ACC112 (cell line): ENCODE measurements at regions not wholly inside any gene's neighbourhood (a gene's known extent, or its start where the extent isn't known, plus 50 kb on each side); places are given as distances from the start of the nearest gene placed in this dataset.

Source experiments
- H2AFZ ChIP-seq: fragments of 200-600 bp; sonication (generic); one replicate; pipeline ENCODE4 v1.6.0; 2017; ENCODE audit warnings: antibody characterized with exemption, low read length; ENCODE audit not compliant: unreplicated experiment
- H3K27ac ChIP-seq: fragments of 200-600 bp; sonication (generic); 2 replicates; pipeline ENCODE4 v1.5.1; 2014; ENCODE audit warnings: low read depth, mild to moderate bottlenecking, antibody characterized with exemption, low read length, moderate library complexity
- H3K27me3 ChIP-seq: fragments of 200-600 bp; sonication (generic); 2 replicates; pipeline ENCODE4 v1.6.1; 2014; ENCODE audit warnings: mild to moderate bottlenecking, antibody characterized with exemption, low read length, moderate library complexity, mixed read lengths; ENCODE audit not compliant: insufficient read depth
- H3K36me3 ChIP-seq: fragments of 200-600 bp; sonication (generic); 2 replicates; pipeline ENCODE4 v1.6.1; 2016; ENCODE audit warnings: mild to moderate bottlenecking, antibody characterized with exemption, low read length, moderate library complexity, mixed read lengths; ENCODE audit not compliant: insufficient read depth
- H3K4me1 ChIP-seq: fragments of 200-600 bp; sonication (generic); one replicate; pipeline ENCODE4 v1.6.1; 2016; ENCODE audit warnings: low read length, mixed read lengths; ENCODE audit not compliant: insufficient read depth, unreplicated experiment, control insufficient read depth
- H3K4me3 ChIP-seq: fragments of 200-600 bp; sonication (generic); 2 replicates; pipeline ENCODE4 v1.5.1; 2014; ENCODE audit warnings: mild to moderate bottlenecking, low read depth, low read length
- H3K79me2 ChIP-seq: fragments of 200-600 bp; sonication (generic); one replicate; pipeline ENCODE4 v1.6.0; 2016; ENCODE audit warnings: low read length; ENCODE audit not compliant: control insufficient read depth, unreplicated experiment, insufficient read depth

- Histone ChIP-seq H3K27ac (no peak overlapping the region), H3K36me3 (no peaks in the 10 kb centered on the region), H3K4me3 (no peak overlapping the region), H2AFZ (no peak overlapping the region), H3K27me3 (no peaks in the 10 kb centered on the region), H3K79me2 (no peaks in the 10 kb centered on the region), H3K4me1 (no peaks in the 10 kb centered on the region)
Observed at GRCh38 chr5:129306725-129307124, 153.4 kb upstream of the ADAMTS19 start.

- Histone ChIP-seq H2AFZ (no peak overlapping the region), H3K79me2 (no peaks in the 10 kb centered on the region)
Observed at GRCh38 chr5:129322968-129323367, 137.1 kb upstream of the ADAMTS19 start.

GRCh38 chr5:129341306-129341705 lies 118.8 kb upstream of the ADAMTS19 start:
- Histone ChIP-seq H2AFZ (no peak overlapping the region), H3K27ac (no peak overlapping the region), H3K4me3 (no peak overlapping the region), H3K36me3 (no peaks in the 10 kb centered on the region), H3K79me2 (no peaks in the 10 kb centered on the region), H3K4me1 (no peaks in the 10 kb centered on the region), H3K27me3 (no peaks in the 10 kb centered on the region)

More at GRCh38 chr5:129322968-129323367, 137.1 kb upstream of the ADAMTS19 start:
- no peaks in the 10 kb centered on the region for H3K27me3 ChIP-seq
- no peaks in the 10 kb centered on the region for H3K36me3 ChIP-seq
- H3K4me3 ChIP-seq: no peak overlapping the region
- no peaks in the 10 kb centered on the region for H3K4me1 ChIP-seq
- no peak overlapping the region for H3K27ac ChIP-seq

GRCh38 chr5:129342796-129343195 lies 117.3 kb upstream of the ADAMTS19 start:
- Histone ChIP-seq H3K4me3 (no peak overlapping the region), H2AFZ (no peak overlapping the region), H3K4me1 (no peaks in the 10 kb centered on the region), H3K27me3 (no peaks in the 10 kb centered on the region), H3K36me3 (no peaks in the 10 kb centered on the region), H3K79me2 (no peaks in the 10 kb centered on the region), H3K27ac (no peak overlapping the region)

- no peaks in the 10 kb centered on the region for H3K4me1 ChIP-seq
- H2AFZ ChIP-seq: no peak overlapping the region
- H3K4me3 ChIP-seq: no peak overlapping the region
- no peaks in the 10 kb centered on the region for H3K27me3 ChIP-seq
- no peak overlapping the region for H3K27ac ChIP-seq
- no peaks in the 10 kb centered on the region for H3K36me3 ChIP-seq
- no peaks in the 10 kb centered on the region for H3K79me2 ChIP-seq
Observed at GRCh38 chr5:129345213-129345924, 114.7 kb upstream of the ADAMTS19 start.

- no peak overlapping the region for H3K27ac ChIP-seq
- H3K4me3 ChIP-seq: no peak overlapping the region
- no peaks in the 10 kb centered on the region; the same call in 1 of the 2 replicates for H3K27me3 ChIP-seq
- H3K4me1 ChIP-seq: no peaks in the 10 kb centered on the region
- H3K36me3 ChIP-seq: no peaks in the 10 kb centered on the region
- H3K79me2 ChIP-seq: no peaks in the 10 kb centered on the region
- no peak overlapping the region for H2AFZ ChIP-seq
Observed at GRCh38 chr5:129356846-129357245, 103.3 kb upstream of the ADAMTS19 start.

- H3K27ac ChIP-seq: no peak overlapping the region
- H3K4me1 ChIP-seq: no peaks in the 10 kb centered on the region
- no peak overlapping the region for H2AFZ ChIP-seq
- H3K79me2 ChIP-seq: no peaks in the 10 kb centered on the region
- no peaks in the 10 kb centered on the region; the same call in 1 of the 2 replicates for H3K27me3 ChIP-seq
- H3K36me3 ChIP-seq: no peaks in the 10 kb centered on the region
- H3K4me3 ChIP-seq: no peak overlapping the region
Observed at GRCh38 chr5:129358069-129358468, 102.0 kb upstream of the ADAMTS19 start.

- Histone ChIP-seq H3K4me3 (no peak overlapping the region), H3K4me1 (no peaks in the 10 kb centered on the region), H3K36me3 (no peaks in the 10 kb centered on the region), H3K27me3 (no peaks in the 10 kb centered on the region; the same call in 1 of the 2 replicates), H2AFZ (no peak overlapping the region), H3K79me2 (no peaks in the 10 kb centered on the region), H3K27ac (no peak overlapping the region)
Observed at GRCh38 chr5:129359450-129359849, 100.6 kb upstream of the ADAMTS19 start.

- no peaks in the 10 kb centered on the region for H3K36me3 ChIP-seq
- no peak overlapping the region for H3K4me3 ChIP-seq
- no peak overlapping the region for H3K27ac ChIP-seq
- H3K79me2 ChIP-seq: no peaks in the 10 kb centered on the region
- H2AFZ ChIP-seq: no peak overlapping the region
- no peaks in the 10 kb centered on the region; the same call in 1 of the 2 replicates for H3K27me3 ChIP-seq
- no peaks in the 10 kb centered on the region for H3K4me1 ChIP-seq
Observed at GRCh38 chr5:129361441-129362025, 98.6 kb upstream of the ADAMTS19 start.

- no peak overlapping the region for H2AFZ ChIP-seq
- no peaks in the 10 kb centered on the region for H3K4me1 ChIP-seq
- no peaks in the 10 kb centered on the region; the same call in 1 of the 2 replicates for H3K27me3 ChIP-seq
- no peaks in the 10 kb centered on the region for H3K36me3 ChIP-seq
- H3K79me2 ChIP-seq: no peaks in the 10 kb centered on the region
- H3K4me3 ChIP-seq: no peak overlapping the region
- no peak overlapping the region for H3K27ac ChIP-seq
Observed at GRCh38 chr5:129362456-129362855, 97.6 kb upstream of the ADAMTS19 start.

GRCh38 chr5:129363991-129364390 lies 96.1 kb upstream of the ADAMTS19 start:
- H3K36me3 ChIP-seq: no peaks in the 10 kb centered on the region
- no peak overlapping the region for H3K4me3 ChIP-seq
- no peak overlapping the region for H3K27ac ChIP-seq
- H3K79me2 ChIP-seq: no peaks in the 10 kb centered on the region
- no peak overlapping the region for H2AFZ ChIP-seq
- H3K27me3 ChIP-seq: no peaks in the 10 kb centered on the region
- no peaks in the 10 kb centered on the region for H3K4me1 ChIP-seq
